HepG2 (cell line): ENCODE measurements at regions not wholly inside any gene's neighbourhood (a gene's known extent, or its start where the extent isn't known, plus 50 kb on each side); places are given as distances from the start of the nearest gene placed in this dataset.

Experiments
- ATAC-seq: fragments of 200-7000 bp; cut with Tn5 transposase; 3 replicates; pipeline ENCODE4 v1.9.1; 2020; ENCODE audit warnings: mild to moderate bottlenecking, moderate library complexity
- BruUV-seq: library from RNA; stranded (reverse); fragments of 400-500 nt; replicated peaks from 2 replicates; lab custom pipeline; 2021; lab: Mats Ljungman, UMichigan
- CTCF ChIA-PET: fragments of 300-600 bp; formaldehyde crosslinking; extraction: SDS; loops from one replicate; lab custom pipeline; 2021; ENCODE audit warnings: low total read pairs, inconsistent platforms, low intra/inter-chr PET ratio; lab: Yijun Ruan, JAX
- POLR2A ChIA-PET: fragments of 350-600 bp; sonication (Branson Sonifier 250); formaldehyde crosslinking; loops from one replicate; lab custom pipeline; 2020; ENCODE audit warnings: antibody characterized with exemption, inconsistent platforms; lab: Yijun Ruan, JAX
- DNase-seq: peaks from one replicate; pipeline ENCODE4 v3.0.0-alpha.2; 2015; ENCODE audit warnings: low spot score
- FAIRE-seq: peaks from 3 replicates; lab custom pipeline; 2011; peaks lifted over from hg19 to GRCh38; lab: Jason Lieb, UNC
- H2AFZ ChIP-seq: one replicate; pipeline ENCODE4 v1.6.1; 2011; ENCODE audit warnings: low read length, inconsistent platforms
- H3K27ac ChIP-seq: fragments of 300-600 bp; 3 replicates; pipeline ENCODE4 v1.8.0; 2011; ENCODE audit warnings: mixed run types, mild to moderate bottlenecking, mixed read lengths, low read length, inconsistent platforms; ENCODE audit not compliant: insufficient read depth; ENCODE audit errors: extremely low read length
- H3K27me3 ChIP-seq, 2 experiments: fragments of 200-600 bp in 1 of 2; 2 replicates in 1 of 2; 3 replicates in 1 of 2; pipeline versions ENCODE4 v1.6.0 to v1.8.0; 2011; ENCODE audit warnings: low read length in 2 of 2, mild to moderate bottlenecking in 2 of 2, moderate library complexity in 2 of 2, inconsistent platforms in 1 of 2; ENCODE audit not compliant: insufficient read depth in 2 of 2, control insufficient read depth in 1 of 2
- H3K36me3 ChIP-seq, 2 experiments: fragments of 200-600 bp in 1 of 2; replicated peaks in 1 of 2; 2 replicates in 1 of 2; 3 replicates in 1 of 2; pipeline versions ENCODE4 v1.5.1 to v1.8.0; 2011; ENCODE audit warnings: low read length in 2 of 2, inconsistent platforms in 1 of 2; ENCODE audit not compliant: insufficient read depth in 2 of 2, control insufficient read depth in 1 of 2
- H3K4me1 ChIP-seq: 2 replicates; pipeline ENCODE4 v1.5.1; 2012; ENCODE audit warnings: low read length, inconsistent platforms; ENCODE audit not compliant: insufficient read depth
- H3K4me2 ChIP-seq: 2 replicates; pipeline ENCODE4 v1.6.0; 2011; ENCODE audit warnings: low read depth, low read length, inconsistent platforms
- H3K4me3 ChIP-seq, 3 experiments: fragments of 200-600 bp in 1 of 3; sonication (generic), shearing (Covaris generic) in 1 of 3; replicated peaks in 1 of 3; 2 replicates each; pipeline ENCODE4 v1.5.1; 2011 to 2016; ENCODE audit warnings: low read length in 3 of 3, inconsistent platforms in 2 of 3, low read depth in 2 of 3, mild to moderate bottlenecking in 2 of 3, control low read depth in 1 of 3, mixed read lengths in 1 of 3; ENCODE audit not compliant: insufficient read depth in 1 of 3
- H3K79me2 ChIP-seq: one replicate; pipeline ENCODE4 v1.6.1; 2011; ENCODE audit warnings: low read length, inconsistent platforms; ENCODE audit not compliant: insufficient read depth
- H3K9ac ChIP-seq: 2 replicates; pipeline ENCODE4 v1.6.0; 2011; ENCODE audit warnings: mild to moderate bottlenecking, low read depth, low read length, inconsistent platforms; ENCODE audit not compliant: insufficient read depth
- H3K9me3 ChIP-seq: 2 replicates; pipeline ENCODE4 v1.5.1; 2012; ENCODE audit warnings: mild to moderate bottlenecking, low read length
- H4K20me1 ChIP-seq: 2 replicates; pipeline ENCODE4 v1.6.0; 2011; ENCODE audit warnings: inconsistent platforms, mild to moderate bottlenecking, low read length, moderate library complexity; ENCODE audit not compliant: insufficient read depth
- CAMTA2 ChIP-seq: sonication (generic); formaldehyde crosslinking; IDR thresholded peaks from 2 replicates; pipeline ENCODE4 v1.4.0; 2020; ENCODE audit warnings: mild to moderate bottlenecking, missing genetic modification reagents, borderline replicate concordance
- PHF21A ChIP-seq: sonication (generic); formaldehyde crosslinking; IDR thresholded peaks from 2 replicates; pipeline ENCODE4 v1.5.0; 2020; ENCODE audit warnings: mild to moderate bottlenecking, missing genetic modification reagents
- RARA ChIP-seq: IDR thresholded peaks from 2 replicates; pipeline ENCODE4 v1.6.1; 2016; ENCODE audit warnings: missing genetic modification reagents, missing compliant biosample characterization
- SMC3 ChIP-seq: IDR thresholded peaks from 2 replicates; pipeline ENCODE4 v1.6.1; 2011; ENCODE audit warnings: low read length, improper control_type of control experiment
- ZNF263 ChIP-seq: sonication (generic); formaldehyde crosslinking; IDR thresholded peaks from 2 replicates; pipeline ENCODE4 v1.4.0; 2020; ENCODE audit warnings: missing genetic modification reagents
- ZNF318 ChIP-seq: sonication (generic); formaldehyde crosslinking; IDR thresholded peaks from 2 replicates; pipeline ENCODE4 v1.4.0; 2020; ENCODE audit warnings: mild to moderate bottlenecking, missing genetic modification reagents
- ZNF639 ChIP-seq: conservative IDR thresholded peaks from 2 replicates; pipeline ENCODE4 v1.6.1; 2018; ENCODE audit warnings: missing genetic modification reagents
- ZNF740 ChIP-seq: sonication (generic); formaldehyde crosslinking; IDR thresholded peaks from 2 replicates; pipeline ENCODE4 v1.4.0; 2020; ENCODE audit warnings: missing genetic modification reagents
- WGBS: methylation state at CpG from one replicate; pipeline ENCODE4 v1.1.6; 2017; ENCODE audit warnings: low lambda C conversion rate; 5-methylcytosine and 5-hydroxymethylcytosine counted together
- in situ Hi-C: cut with HindIII; loops from 2 replicates; pipeline ENCODE4 v1.10.0; 2017; ENCODE audit warnings: low pct_unique_long_range_greater_than_20kb; ENCODE audit not compliant: extremely low pct_ligation_motif_present
- intact Hi-C: fragments of 100-400 bp; cut with micrococcal nuclease; formaldehyde crosslinking; loops from one replicate; pipeline ENCODE4 v1.10.0; 2022; ENCODE audit not compliant: unreplicated experiment

GRCh38 chr5:12624776-12625560, 720.7 kb upstream of the CTNND2 start:
- Histone ChIP-seq H3K4me1 (no peaks in the 10 kb centered on the region), H3K9ac (no peak overlapping the region), H2AFZ (no peak overlapping the region), H3K36me3 (no peaks in the 10 kb centered on the region), H4K20me1 (no peaks in the 10 kb centered on the region), H3K9me3 (peaks cover 82% of the 10 kb centered on the region), H3K27me3 (no peaks in the 10 kb centered on the region), H3K27ac (no peak overlapping the region), H3K79me2 (no peaks in the 10 kb centered on the region), H3K4me3 (no peak overlapping the region), H3K4me2 (no peak overlapping the region)
- FAIRE-seq (no peak), ATAC-seq (no peak), DNase-seq (no peak)
- intact Hi-C loops (no loop called here), in situ Hi-C loops (no loop called here)
- WGBS: 0% methylated on average over 1 of the region's 4 CpGs
- TF ChIP-seq RARA: no peak
- TF ChIP-seq CAMTA2: no peak
- no peak for TF ChIP-seq ZNF740
- TF ChIP-seq ZNF639 (CRISPR knock-in tag): no peak
- TF ChIP-seq ZNF263 (CRISPR knock-in tag): no peak
- BruUV-seq: no TSS peak
- ChIA-PET CTCF (no interaction called here), POLR2A (no interaction called here)

- Histone ChIP-seq H3K4me2 (no peak overlapping the region), H3K9me3 (peaks cover 86% of the 10 kb centered on the region), H3K79me2 (no peaks in the 10 kb centered on the region), H3K27me3 (no peaks in the 10 kb centered on the region), H3K4me3 (no peak overlapping the region), H2AFZ (no peak overlapping the region), H3K4me1 (no peaks in the 10 kb centered on the region), H3K36me3 (no peaks in the 10 kb centered on the region), H3K27ac (no peak overlapping the region), H4K20me1 (no peaks in the 10 kb centered on the region), H3K9ac (no peak overlapping the region)
- intact Hi-C loops (no loop called here), in situ Hi-C loops (no loop called here)
- FAIRE-seq (no peak), DNase-seq (no peak), ATAC-seq (no peak)
- BruUV-seq: no TSS peak
- CTCF ChIA-PET: no interaction called here
- POLR2A ChIA-PET: no interaction called here
- 11% methylated on average over 1 of the region's 1 CpG for WGBS
- TF ChIP-seq PHF21A (CRISPR knock-in tag) (no peak), ZNF318 (no peak), SMC3 (no peak)
These were observed 719.2 kb upstream of the CTNND2 start for GRCh38 chr5:12623408-12623807.
